ENCODE measurements at regions not wholly inside any gene's neighbourhood (a gene's known extent, or its start where the extent isn't known, plus 50 kb on each side); places are given as distances from the start of the nearest gene placed in this dataset.
"Not testable (repeated sequence)": the region's sequence is repeated elsewhere in the genome, so short reads cannot be mapped to it uniquely, and the experiment has no call there.

- DNase-seq (ENCODE audit: low read depth); H3K4me3 ChIP-seq (ENCODE audit: low read length): not testable (repeated sequence)
Measured at GRCh38 chr1:761791-762190, 75.3 kb upstream of the OR4F16 start.

GRCh38 chr1:771449-771848 lies 85.0 kb upstream of the OR4F16 start:
- H3K4me3 ChIP-seq (ENCODE audit: low read length); DNase-seq (ENCODE audit: low read depth): not testable (repeated sequence)

GRCh38 chr1:777480-778180 lies 91.2 kb upstream of the OR4F16 start:
- H3K4me3 ChIP-seq (ENCODE audit: low read length), result peak overlapping the region; percentile 68

GRCh38 chr1:778451-779278 lies 92.2 kb upstream of the OR4F16 start:
- TF ChIP-seq CTCF (conservative IDR thresholded peaks at IDR 0.05; ENCODE audit: low read length), result peak; percentile 35
- peak overlapping the region; percentile 69 for H3K4me3 ChIP-seq (ENCODE audit: low read length)
- peak; percentile 98 for DNase-seq (ENCODE audit: low read depth)

More at GRCh38 chr1:777480-778180, 91.2 kb upstream of the OR4F16 start:
- not testable (repeated sequence) for DNase-seq (ENCODE audit: low read depth)

- peak; percentile 18 for DNase-seq (ENCODE audit: low read depth)
- H3K4me3 ChIP-seq (ENCODE audit: low read length), result peak overlapping the region; percentile 33
Measured at GRCh38 chr1:779621-780020, 93.2 kb upstream of the OR4F16 start.

- H3K4me3 ChIP-seq (ENCODE audit: low read length), result no peak overlapping the region
- peak; percentile 21 for DNase-seq (ENCODE audit: low read depth)
- no peak for TF ChIP-seq CTCF (conservative IDR thresholded peaks at IDR 0.05; ENCODE audit: low read length)
Measured at GRCh38 chr1:788835-789234, 102.4 kb upstream of the OR4F16 start.

GRCh38 chr1:789606-790005 lies 103.2 kb upstream of the OR4F16 start:
- not testable (repeated sequence) for H3K4me3 ChIP-seq (ENCODE audit: low read length); DNase-seq (ENCODE audit: low read depth)

GRCh38 chr1:790388-790930 lies 104.0 kb upstream of the OR4F16 start:
- not testable (repeated sequence) for H3K4me3 ChIP-seq (ENCODE audit: low read length)
- DNase-seq (ENCODE audit: low read depth), result peak; percentile 23

GRCh38 chr1:794310-794709 lies 107.9 kb upstream of the OR4F16 start:
- not testable (repeated sequence) for H3K4me3 ChIP-seq (ENCODE audit: low read length); DNase-seq (ENCODE audit: low read depth)

GRCh38 chr1:794918-795584 lies 108.6 kb upstream of the OR4F16 start:
- not testable (repeated sequence) for DNase-seq (ENCODE audit: low read depth); H3K4me3 ChIP-seq (ENCODE audit: low read length)

GRCh38 chr1:797649-798048 lies 111.2 kb upstream of the OR4F16 start:
- H3K4me3 ChIP-seq (ENCODE audit: low read length); DNase-seq (ENCODE audit: low read depth): not testable (repeated sequence)

GRCh38 chr1:800397-800796 lies 113.9 kb upstream of the OR4F16 start:
- DNase-seq (ENCODE audit: low read depth); H3K4me3 ChIP-seq (ENCODE audit: low read length): not testable (repeated sequence)

- H3K4me3 ChIP-seq (ENCODE audit: low read length); DNase-seq (ENCODE audit: low read depth): not testable (repeated sequence)
Measured at GRCh38 chr1:804378-805115, 118.1 kb upstream of the OR4F16 start.

GRCh38 chr1:805310-805709 lies 118.4 kb upstream of the SAMD11 start:
- not testable (repeated sequence) for DNase-seq (ENCODE audit: low read depth); H3K4me3 ChIP-seq (ENCODE audit: low read length)

- not testable (repeated sequence) for H3K4me3 ChIP-seq (ENCODE audit: low read length); DNase-seq (ENCODE audit: low read depth)
Measured at GRCh38 chr1:807066-807465, 116.7 kb upstream of the SAMD11 start.

GRCh38 chr1:807699-808390 lies 115.9 kb upstream of the SAMD11 start:
- not testable (repeated sequence) for H3K4me3 ChIP-seq (ENCODE audit: low read length); DNase-seq (ENCODE audit: low read depth)
